NCI-H510A (cell line): ENCODE measurements at regions not wholly inside any gene's neighbourhood (a gene's known extent, or its start where the extent isn't known, plus 50 kb on each side); places are given as distances from the start of the nearest gene placed in this dataset.
"Not testable (repeated sequence)": the region's sequence is repeated elsewhere in the genome, so short reads cannot be mapped to it uniquely, and the experiment has no call there.

Experiments
- DNase-seq: peaks from one replicate; lab custom pipeline; 2025; lab: John Stamatoyannopoulos, UW

DNA sequence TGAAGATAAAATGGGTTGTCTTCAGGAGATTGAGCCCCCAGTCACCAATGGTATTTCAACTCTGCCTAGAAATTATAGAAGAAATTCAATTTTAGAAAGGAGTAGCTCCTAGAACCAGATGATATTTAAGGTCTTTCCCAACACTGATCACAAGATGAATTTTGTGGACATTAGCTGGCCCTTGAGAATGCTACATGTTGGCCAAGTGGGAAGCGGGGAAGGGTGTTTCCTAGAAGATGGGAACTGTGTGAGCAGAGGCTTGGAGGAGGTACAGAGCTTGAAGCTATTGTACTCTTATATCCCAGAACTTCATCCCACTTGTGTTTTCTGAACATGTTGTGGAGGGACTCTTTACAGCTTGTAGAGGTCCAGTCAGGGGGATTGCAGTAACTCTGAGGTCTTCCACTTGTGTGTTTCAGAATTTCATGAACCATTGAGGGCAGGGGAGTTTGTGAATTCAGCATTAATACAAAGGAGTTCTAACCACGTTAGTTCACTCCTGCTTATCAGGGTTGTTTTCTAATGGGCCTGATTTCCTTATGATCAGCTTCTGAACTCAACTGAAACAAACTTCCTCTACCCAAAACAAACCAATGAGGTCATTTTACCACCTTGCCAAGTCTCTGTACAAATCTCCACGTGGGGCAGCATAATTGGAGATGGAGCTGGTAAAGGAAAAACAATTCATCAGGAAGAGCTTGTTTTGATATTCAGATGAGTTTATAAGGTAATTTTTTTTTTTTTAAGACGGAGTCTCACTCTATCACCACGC is 152.6 kb upstream of the TPM1 start:
- DNase-seq, result no peak

- no peak for DNase-seq
Measured at GRCh38 chr15:62894322-62895085, 148.0 kb upstream of the TPM1 start.

GRCh38 chr15:62895139-62895866 is 147.2 kb upstream of the TPM1 start:
- DNase-seq, result no peak

DNA sequence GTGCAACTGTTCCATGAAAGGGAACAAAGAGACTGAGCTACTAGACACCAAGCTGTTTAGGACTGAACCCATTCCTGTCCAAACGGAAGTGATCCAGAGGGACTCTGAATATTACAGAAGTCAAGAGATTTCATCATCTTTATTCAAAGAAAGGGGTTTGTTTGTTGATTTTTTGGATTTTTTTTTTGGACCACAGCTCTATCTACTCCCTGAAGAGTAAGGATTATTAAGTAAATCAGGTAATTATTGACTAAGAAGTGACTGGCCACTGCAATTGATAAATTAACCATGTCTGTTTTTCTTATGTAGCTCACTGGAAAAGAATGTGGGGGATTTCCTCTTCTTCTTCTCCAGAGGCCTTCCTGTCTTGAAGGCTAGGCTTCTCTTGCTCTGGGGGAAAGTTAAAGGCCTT is 146.6 kb upstream of the TPM1 start:
- DNase-seq, result no peak

DNA sequence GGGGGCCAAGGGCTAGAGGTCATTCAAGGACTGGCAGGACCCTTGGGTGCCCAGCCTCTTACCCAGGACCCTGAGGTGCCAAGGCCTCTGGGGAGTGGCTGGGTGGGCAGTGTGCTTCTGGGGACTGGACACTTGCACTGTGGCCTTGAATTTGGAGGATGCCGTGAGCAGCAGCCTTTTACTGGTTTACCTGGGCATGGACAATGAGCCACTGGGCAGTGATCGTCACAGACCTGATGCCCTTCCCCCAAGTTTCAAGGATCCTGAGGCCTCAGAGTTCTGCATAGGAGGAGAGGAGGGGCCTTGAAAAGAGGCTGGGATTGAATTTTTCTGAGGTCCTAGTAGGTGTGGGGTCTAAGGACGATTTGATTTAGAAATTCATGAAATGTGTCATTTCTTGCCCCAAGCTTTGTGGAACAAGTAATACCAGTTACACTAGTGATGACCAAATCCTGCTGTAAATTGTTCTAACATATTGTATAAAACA is 146.1 kb upstream of the TPM1 start:
- DNase-seq, result no peak

- no peak for DNase-seq
Measured at GRCh38 chr15:62896969-62897486, 145.5 kb upstream of the TPM1 start.

GRCh38 chr15:62897634-62898033 is 144.9 kb upstream of the TPM1 start:
- no peak for DNase-seq

GRCh38 chr15:62899090-62899493 is 143.5 kb upstream of the TPM1 start:
- no peak for DNase-seq

- no peak for DNase-seq
Measured at GRCh38 chr15:62900071-62900802, 142.3 kb upstream of the TPM1 start.

DNA sequence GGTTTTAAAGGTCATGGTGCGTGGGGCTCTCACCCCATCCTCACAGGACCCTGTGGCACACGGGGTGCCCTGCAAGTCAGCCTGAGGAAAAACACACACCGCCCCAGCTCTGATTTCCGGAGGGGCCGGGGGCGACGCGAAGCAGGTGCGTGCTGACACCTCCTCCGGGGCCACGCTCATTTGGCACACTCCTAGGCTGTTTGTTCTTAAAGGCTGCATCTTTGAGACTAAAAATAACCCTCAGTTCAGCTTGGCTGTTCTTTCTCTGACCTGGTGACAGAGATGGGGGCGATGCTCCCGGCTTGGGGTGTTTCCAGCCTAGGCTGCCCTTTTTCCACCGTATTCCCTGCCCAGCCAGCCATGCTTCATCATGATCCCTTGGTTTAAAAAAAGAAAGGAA is 141.5 kb upstream of the TPM1 start:
- DNase-seq, result no peak

DNA sequence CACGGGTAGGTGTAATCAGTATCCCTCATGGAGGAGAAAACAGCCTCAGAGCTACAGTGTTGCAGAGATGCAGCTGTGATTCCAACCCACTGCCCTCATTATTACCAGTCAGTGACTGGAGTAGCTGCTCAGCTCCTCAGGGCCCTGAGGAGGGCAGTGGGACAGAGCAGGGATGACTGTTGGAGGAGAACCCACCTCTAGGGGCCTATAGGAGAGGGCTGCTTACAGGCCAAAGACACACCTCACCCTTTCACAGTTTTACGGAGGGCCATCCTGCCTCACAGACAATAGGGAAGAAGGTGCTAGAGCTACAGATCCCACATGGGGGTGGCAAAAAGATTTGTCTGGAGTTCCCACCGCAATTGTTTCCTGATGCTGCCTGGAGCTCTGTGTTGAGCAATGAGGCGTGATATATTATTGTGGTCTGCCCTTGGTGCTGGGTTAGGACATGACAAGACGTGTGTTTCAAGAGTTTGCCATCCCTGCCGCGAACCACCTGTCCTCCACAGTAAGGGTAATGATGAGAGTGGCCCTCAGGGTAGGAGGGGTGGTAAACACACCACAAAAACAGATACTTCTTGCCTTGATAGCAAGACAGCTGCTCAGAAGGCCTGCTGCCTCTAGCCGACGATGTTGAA is 140.5 kb upstream of the TPM1 start:
- no peak for DNase-seq

- DNase-seq, result no peak
Measured at GRCh38 chr15:62902821-62903220, 139.7 kb upstream of the TPM1 start.

GRCh38 chr15:62903437-62903836 is 139.1 kb upstream of the TPM1 start:
- DNase-seq, result no peak

DNA sequence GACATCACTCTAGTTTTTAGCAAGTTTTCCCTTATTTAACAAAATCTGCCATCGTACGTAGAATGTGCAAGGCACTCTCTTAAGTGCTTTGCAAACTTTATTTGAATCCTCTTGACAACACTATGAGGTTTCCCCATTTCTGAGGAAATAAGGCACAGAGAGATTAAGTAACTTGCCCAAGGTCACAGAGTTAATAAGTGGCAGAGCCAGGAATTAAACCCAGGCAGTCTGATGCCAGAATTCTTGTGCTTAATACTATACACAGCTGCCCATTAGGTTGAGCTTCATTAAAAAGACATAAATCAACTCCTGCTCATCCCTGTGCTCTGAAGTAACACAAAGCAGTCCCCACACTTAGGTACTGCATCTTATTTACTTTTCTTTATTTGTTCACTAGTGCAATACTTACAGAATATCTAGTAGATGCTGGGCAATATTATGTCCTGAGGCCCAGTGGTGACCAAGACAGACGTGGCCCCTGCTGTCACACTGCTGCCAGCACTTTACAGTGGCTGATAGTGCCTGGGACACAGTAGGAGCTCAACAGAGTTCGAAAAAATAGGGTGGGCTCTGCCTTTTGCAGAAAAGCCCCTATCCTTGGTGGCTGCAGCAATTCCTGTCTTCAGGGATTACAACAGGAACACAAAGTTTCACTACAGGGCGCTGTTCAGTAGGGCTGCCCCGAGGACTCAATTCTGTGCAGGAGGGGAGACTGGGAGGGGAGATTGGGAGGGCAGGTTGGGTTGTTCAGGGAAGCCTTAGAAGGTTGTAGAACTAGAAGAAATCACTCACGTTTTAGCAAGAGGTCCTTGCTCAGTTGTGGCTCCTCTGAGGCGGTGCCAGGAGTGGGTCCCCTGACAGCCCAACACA is 138.3 kb upstream of the TPM1 start:
- no peak for DNase-seq

DNA sequence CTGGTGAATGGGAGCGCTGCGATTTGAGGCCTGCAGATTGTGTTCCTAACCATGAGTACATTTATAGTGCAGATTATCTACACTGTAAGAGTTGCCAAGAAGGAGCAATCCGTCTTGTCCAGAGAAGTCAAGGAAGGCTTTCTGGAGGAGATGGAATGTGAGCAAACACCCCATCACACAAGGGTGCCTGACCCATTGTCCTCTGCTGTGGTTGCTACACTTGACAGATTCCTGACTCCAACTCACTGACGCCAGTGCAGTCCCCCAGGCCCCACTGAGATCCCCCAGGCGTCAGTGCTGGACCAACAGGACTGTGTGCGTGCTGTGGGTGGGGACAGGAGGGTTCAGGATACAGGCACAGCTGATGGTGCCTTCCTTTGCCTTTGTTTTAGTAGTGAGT is 135.9 kb upstream of the TPM1 start:
- DNase-seq, result no peak

DNA sequence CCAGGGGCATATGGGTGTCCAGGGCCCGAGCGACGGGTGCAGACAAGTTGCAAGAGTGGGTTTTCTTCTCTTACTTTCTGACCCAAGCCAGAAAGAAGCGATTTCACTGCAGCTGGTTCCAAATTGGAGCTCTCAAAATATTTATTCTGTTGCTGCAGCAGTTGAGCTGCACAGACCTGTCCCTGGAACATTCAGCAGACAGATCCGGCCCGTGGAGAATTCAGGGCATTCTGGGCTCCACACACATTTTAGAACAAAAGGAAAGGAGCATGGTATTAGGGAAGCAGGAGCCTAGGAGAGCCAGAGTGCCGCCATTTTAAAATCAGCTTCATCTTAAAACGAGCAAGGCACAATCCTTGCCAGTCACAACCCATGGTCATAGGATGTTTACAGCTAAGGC is 135.3 kb upstream of the TPM1 start:
- no peak for DNase-seq

DNA sequence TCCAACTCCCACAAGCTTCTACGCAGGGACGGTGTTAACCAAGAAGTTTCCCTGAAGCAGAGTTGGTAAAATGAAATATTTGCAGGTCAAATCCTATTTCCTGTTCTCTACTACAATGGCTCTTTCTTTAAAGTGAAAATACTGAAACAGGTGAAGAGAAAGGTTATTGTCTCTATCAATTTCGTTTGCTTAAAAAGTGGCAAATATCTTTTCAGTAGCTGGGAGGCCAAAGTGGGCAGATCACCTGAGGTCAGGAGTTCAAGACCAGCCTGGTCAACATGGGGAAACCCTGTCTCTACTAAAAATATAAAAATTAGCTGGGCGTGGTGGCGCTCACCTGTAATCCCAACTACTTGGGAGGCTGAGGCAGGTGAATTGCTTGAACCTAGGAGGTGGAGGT is 134.2 kb upstream of the TPM1 start:
- DNase-seq, result not testable (repeated sequence)

GRCh38 chr15:62909257-62909656 is 133.3 kb upstream of the TPM1 start:
- DNase-seq, result no peak

GRCh38 chr15:62912282-62912681 is 130.3 kb upstream of the TPM1 start:
- DNase-seq, result no peak

- DNase-seq, result no peak
Measured at GRCh38 chr15:62912808-62913207, 129.7 kb upstream of the TPM1 start.
